ENCODE measurements at regions not wholly inside any gene's neighbourhood (a gene's known extent, or its start where the extent isn't known, plus 50 kb on each side); places are given as distances from the start of the nearest gene placed in this dataset.

GRCh38 chr4:77342170-77342810 lies 185.3 kb downstream of the CCNG2 start:
- 89 to 100% (median 94%) methylated on average over 2 of the region's 2 CpGs for WGBS, 5 donors
- no peaks in the 10 kb centered on the region for H3K4me1 ChIP-seq
- intact Hi-C loops (cut with DNase I; ENCODE audit: low total_unique reads) = no loop called here

DNA sequence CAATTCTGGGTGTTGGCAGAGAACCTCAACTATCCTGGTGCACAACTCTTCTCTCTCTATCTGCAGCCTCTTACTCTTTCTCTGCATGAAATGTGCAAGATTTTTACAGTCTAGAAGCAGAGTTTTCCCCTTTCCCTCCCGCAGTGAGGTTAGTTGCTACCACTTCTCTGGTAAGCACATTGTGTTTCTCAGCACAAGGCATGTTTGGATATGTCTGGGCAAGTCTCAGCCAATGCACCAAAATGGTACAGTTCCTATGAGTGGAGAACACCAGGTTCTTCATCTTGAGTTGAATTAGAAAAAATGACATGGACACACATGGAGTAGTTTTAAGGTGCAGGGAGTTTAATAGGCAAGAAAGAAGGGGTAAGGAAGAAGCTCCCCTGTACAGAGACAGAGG lies 187.0 kb downstream of the CCNG2 start:
- H3K4me1 ChIP-seq = no peaks in the 10 kb centered on the region
- WGBS, 5 donors = 74 to 93% (median 85%) methylated on average over 1 of the region's 1 CpG
- DNase-seq = no peak
- no peaks in the 10 kb centered on the region for H3K36me3 ChIP-seq
- TF ChIP-seq, protein P1, sequence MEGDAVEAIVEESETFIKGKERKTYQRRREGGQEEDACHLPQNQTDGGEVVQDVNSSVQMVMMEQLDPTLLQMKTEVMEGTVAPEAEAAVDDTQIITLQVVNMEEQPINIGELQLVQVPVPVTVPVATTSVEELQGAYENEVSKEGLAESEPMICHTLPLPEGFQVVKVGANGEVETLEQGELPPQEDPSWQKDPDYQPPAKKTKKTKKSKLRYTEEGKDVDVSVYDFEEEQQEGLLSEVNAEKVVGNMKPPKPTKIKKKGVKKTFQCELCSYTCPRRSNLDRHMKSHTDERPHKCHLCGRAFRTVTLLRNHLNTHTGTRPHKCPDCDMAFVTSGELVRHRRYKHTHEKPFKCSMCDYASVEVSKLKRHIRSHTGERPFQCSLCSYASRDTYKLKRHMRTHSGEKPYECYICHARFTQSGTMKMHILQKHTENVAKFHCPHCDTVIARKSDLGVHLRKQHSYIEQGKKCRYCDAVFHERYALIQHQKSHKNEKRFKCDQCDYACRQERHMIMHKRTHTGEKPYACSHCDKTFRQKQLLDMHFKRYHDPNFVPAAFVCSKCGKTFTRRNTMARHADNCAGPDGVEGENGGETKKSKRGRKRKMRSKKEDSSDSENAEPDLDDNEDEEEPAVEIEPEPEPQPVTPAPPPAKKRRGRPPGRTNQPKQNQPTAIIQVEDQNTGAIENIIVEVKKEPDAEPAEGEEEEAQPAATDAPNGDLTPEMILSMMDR (IDR thresholded peaks at IDR 0.05 in 8 of 11, conservative IDR thresholded peaks at IDR 0.05 in 3 of 11) = no peak
- TF ChIP-seq POLR2A (IDR thresholded peaks at IDR 0.05) (no peak), POLR2AphosphoS5 (IDR thresholded peaks at IDR 0.05) (no peak)
- no peak overlapping the region for H3K27ac ChIP-seq
- H3K4me3 ChIP-seq = no peak overlapping the region
- intact Hi-C loops (cut with DNase I; ENCODE audit: low total_unique reads) = no loop called here
- H3K9me3 ChIP-seq = peaks cover 4 to 32% (median 21%) of the 10 kb centered on the region in 8 donors
- H3K27me3 ChIP-seq (replicated peaks in 1 of 7) = no peaks in the 10 kb centered on the region

More at GRCh38 chr4:77342170-77342810, 185.3 kb downstream of the CCNG2 start:
- TF ChIP-seq POLR2A (IDR thresholded peaks at IDR 0.05) (no peak), POLR2AphosphoS5 (IDR thresholded peaks at IDR 0.05) (no peak)
- TF ChIP-seq, protein P1 (IDR thresholded peaks at IDR 0.05 in 8 of 11, conservative IDR thresholded peaks at IDR 0.05 in 3 of 11) = no peak
- H3K36me3 ChIP-seq = no peaks in the 10 kb centered on the region
- H3K9me3 ChIP-seq = peaks cover 4 to 32% (median 21%) of the 10 kb centered on the region in 8 donors
- no peak overlapping the region for H3K4me3 ChIP-seq
- no peak overlapping the region for H3K27ac ChIP-seq
- no peak for DNase-seq
- no peaks in the 10 kb centered on the region for H3K27me3 ChIP-seq (replicated peaks in 1 of 7)

- H3K4me3 ChIP-seq = no peak overlapping the region
- DNase-seq = no peak
- intact Hi-C loops (cut with DNase I; ENCODE audit: low total_unique reads) = no loop called here
- H3K27me3 ChIP-seq (replicated peaks in 1 of 7) = no peaks in the 10 kb centered on the region
- peaks cover 4 to 32% (median 21%) of the 10 kb centered on the region in 8 donors for H3K9me3 ChIP-seq
- no peaks in the 10 kb centered on the region for H3K4me1 ChIP-seq
- H3K36me3 ChIP-seq = no peaks in the 10 kb centered on the region
- 6 to 80% (median 68%) methylated on average over 1 of the region's 1 CpG for WGBS, 5 donors
- TF ChIP-seq, protein P1 (IDR thresholded peaks at IDR 0.05 in 8 of 11, conservative IDR thresholded peaks at IDR 0.05 in 3 of 11) = no peak
- TF ChIP-seq POLR2AphosphoS5 (IDR thresholded peaks at IDR 0.05) (no peak), POLR2A (IDR thresholded peaks at IDR 0.05) (no peak)
- H3K27ac ChIP-seq = no peak overlapping the region
Observed at GRCh38 chr4:77344784-77345183, 187.8 kb downstream of the CCNG2 start.

DNA sequence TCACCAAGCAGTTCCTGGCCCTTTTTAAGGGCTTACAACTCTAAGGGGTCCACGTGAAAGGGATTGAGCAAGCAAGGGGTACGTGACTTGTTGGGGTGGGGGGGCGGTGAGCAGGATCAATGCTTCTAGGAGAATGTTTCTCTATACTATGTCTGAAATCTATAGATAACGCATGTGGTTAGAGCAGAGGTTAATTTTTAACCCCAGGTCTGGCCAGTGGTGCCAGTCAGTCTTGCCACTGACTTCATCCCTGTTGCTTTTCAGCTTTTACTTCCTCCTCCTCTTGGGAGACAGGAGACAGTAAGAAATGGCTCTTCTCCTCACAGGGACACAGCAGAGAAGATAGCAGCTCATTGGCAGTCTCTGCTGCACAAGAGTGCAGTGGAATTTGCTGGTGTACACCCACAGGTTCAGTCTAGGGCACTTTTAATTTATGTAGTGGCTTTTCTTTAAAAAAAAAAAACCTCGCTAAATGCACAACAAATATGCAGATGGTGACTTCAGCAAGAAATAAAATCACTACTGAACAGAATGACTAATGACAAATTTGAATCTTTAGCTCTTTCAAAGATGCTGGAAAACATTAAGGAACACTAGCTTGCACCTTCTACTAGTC lies 190.5 kb downstream of the CCNG2 start:
- whole genome bisulfite sequencing, 5 donors = 64 to 83% (median 76%) methylated on average over 5 of the region's 5 CpGs
- Histone ChIP-seq H3K36me3 (no peaks in the 10 kb centered on the region), H3K27me3 (replicated peaks in 1 of 7) (no peaks in the 10 kb centered on the region), H3K4me3 (no peak overlapping the region), H3K27ac (no peak overlapping the region), H3K4me1 (no peaks in the 10 kb centered on the region), H3K9me3 (peaks cover 0 to 15% (median 12%) of the 10 kb centered on the region in 8 donors)
- DNase-seq = no peak
- intact Hi-C loops (cut with DNase I; ENCODE audit: low total_unique reads) = no loop called here
- no peak for TF ChIP-seq POLR2A (IDR thresholded peaks at IDR 0.05)
- TF ChIP-seq, protein P1 (IDR thresholded peaks at IDR 0.05 in 8 of 11, conservative IDR thresholded peaks at IDR 0.05 in 3 of 11) = no peak
- TF ChIP-seq POLR2AphosphoS5 (IDR thresholded peaks at IDR 0.05) = no peak

Data from spleen (tissue), 11 donors.